ENCODE measurements at regions not wholly inside any gene's neighbourhood (a gene's known extent, or its start where the extent isn't known, plus 50 kb on each side); places are given as distances from the start of the nearest gene placed in this dataset.

- ChIA-PET POLR2A (no interaction called here), CTCF (no interaction called here)
- H4K20me1 ChIP-seq (ENCODE audit: control insufficient read depth, insufficient read depth, low read length, poor library complexity, severe bottlenecking): no peaks in the 10 kb centered on the region
- H3K27ac ChIP-seq (ENCODE audit: low read length in 2 of 2): no peak overlapping the region
- H3K36me3 ChIP-seq (replicated peaks in 1 of 2; ENCODE audit: control extremely low read depth in 1 of 2, control insufficient read depth in 1 of 2, extremely low read depth in 1 of 2, insufficient read depth in 2 of 2, low read length in 1 of 2): no peaks in the 10 kb centered on the region
- Mint-ChIP-seq H3K27me3 (no peaks in the 10 kb centered on the region), H3K9me3 (ENCODE audit: insufficient read depth) (peaks cover 2% of the 10 kb centered on the region), H3K27ac (no peak overlapping the region), H3K4me1 (no peaks in the 10 kb centered on the region), H3K4me3 (no peak overlapping the region)
- H3K9ac ChIP-seq (ENCODE audit: low read length): no peak overlapping the region
- no peaks in the 10 kb centered on the region for H3K4me1 ChIP-seq (ENCODE audit: control insufficient read depth in 2 of 2, insufficient read depth in 2 of 2, low read length in 2 of 2)
- H2AFZ ChIP-seq (ENCODE audit: insufficient read depth, low read depth, low read length, poor library complexity, severe bottlenecking): no peak overlapping the region
- peaks cover 0 to 3% (median 0%) of the 10 kb centered on the region in 3 donors for H3K9me3 ChIP-seq (ENCODE audit: control extremely low read depth in 1 of 3, control insufficient read depth in 2 of 3, insufficient read depth in 1 of 3, low read length in 2 of 3)
- no peaks in the 10 kb centered on the region for H3K79me2 ChIP-seq (ENCODE audit: control insufficient read depth, insufficient read depth, low read length)
- no peak overlapping the region for H3K4me3 ChIP-seq (ENCODE audit: control extremely low read depth in 1 of 5, extremely low read depth in 1 of 5, insufficient read depth in 1 of 5, low read depth in 2 of 5, low read length in 4 of 5)
- TF ChIP-seq CTCF (IDR thresholded peaks at IDR 0.05) (no peak), EZH2 (IDR thresholded peaks at IDR 0.05; ENCODE audit: borderline replicate concordance, insufficient read depth, low read depth, low read length, poor library complexity, severe bottlenecking) (no peak)
- no peak overlapping the region for H3K4me2 ChIP-seq (replicated peaks; ENCODE audit: low read depth, low read length, poor library complexity, severe bottlenecking)
- intact Hi-C loops (cut with micrococcal nuclease): no loop called here
- ATAC-seq (ENCODE audit: low read depth) (no peak), DNase-seq (no peak)
- H3K27me3 ChIP-seq (replicated peaks in 1 of 4; ENCODE audit: control extremely low read depth in 1 of 4, control insufficient read depth in 3 of 4, insufficient read depth in 4 of 4, low read length in 3 of 4): no peaks in the 10 kb centered on the region
- WGBS (ENCODE audit: insufficient coverage): 63% methylated on average over 1 of the region's 2 CpGs
Observed at GRCh38 chr12:125643055-125643454, 577.8 kb downstream of the AACS start.

- H3K36me3 ChIP-seq (replicated peaks in 1 of 2; ENCODE audit: control extremely low read depth in 1 of 2, control insufficient read depth in 1 of 2, extremely low read depth in 1 of 2, insufficient read depth in 2 of 2, low read length in 1 of 2): no peaks in the 10 kb centered on the region
- 81% methylated on average over 5 of the region's 5 CpGs for WGBS (ENCODE audit: insufficient coverage)
Observed at GRCh38 chr12:125645724-125646123, 580.5 kb downstream of the AACS start.

More at GRCh38 chr12:125645724-125646123, 580.5 kb downstream of the AACS start:
- no peak overlapping the region for H3K9ac ChIP-seq (ENCODE audit: low read length)
- H3K4me2 ChIP-seq (replicated peaks; ENCODE audit: low read depth, low read length, poor library complexity, severe bottlenecking): no peak overlapping the region
- DNase-seq: no peak
- ChIA-PET CTCF (no interaction called here), POLR2A (no interaction called here)
- H3K4me1 ChIP-seq (ENCODE audit: control insufficient read depth in 2 of 2, insufficient read depth in 2 of 2, low read length in 2 of 2): no peaks in the 10 kb centered on the region
- no peak overlapping the region for H3K4me3 ChIP-seq (ENCODE audit: control extremely low read depth in 1 of 5, extremely low read depth in 1 of 5, insufficient read depth in 1 of 5, low read depth in 2 of 5, low read length in 4 of 5)
- Mint-ChIP-seq H3K27ac (no peak overlapping the region), H3K9me3 (ENCODE audit: insufficient read depth) (peaks cover 2% of the 10 kb centered on the region), H3K4me1 (no peaks in the 10 kb centered on the region), H3K4me3 (no peak overlapping the region), H3K27me3 (no peaks in the 10 kb centered on the region)
- intact Hi-C loops (cut with micrococcal nuclease): no loop called here
- H3K27ac ChIP-seq (ENCODE audit: low read length in 2 of 2): no peak overlapping the region
- H2AFZ ChIP-seq (ENCODE audit: insufficient read depth, low read depth, low read length, poor library complexity, severe bottlenecking): no peak overlapping the region
- no peak for ATAC-seq (ENCODE audit: low read depth)
- H3K9me3 ChIP-seq (ENCODE audit: control extremely low read depth in 1 of 3, control insufficient read depth in 2 of 3, insufficient read depth in 1 of 3, low read length in 2 of 3): peaks cover 0 to 8% (median 0%) of the 10 kb centered on the region in 3 donors
- TF ChIP-seq CTCF (IDR thresholded peaks at IDR 0.05) (no peak), EZH2 (IDR thresholded peaks at IDR 0.05; ENCODE audit: borderline replicate concordance, insufficient read depth, low read depth, low read length, poor library complexity, severe bottlenecking) (no peak)
- H3K79me2 ChIP-seq (ENCODE audit: control insufficient read depth, insufficient read depth, low read length): no peaks in the 10 kb centered on the region
- no peaks in the 10 kb centered on the region for H4K20me1 ChIP-seq (ENCODE audit: control insufficient read depth, insufficient read depth, low read length, poor library complexity, severe bottlenecking)
- H3K27me3 ChIP-seq (replicated peaks in 1 of 4; ENCODE audit: control extremely low read depth in 1 of 4, control insufficient read depth in 3 of 4, insufficient read depth in 4 of 4, low read length in 3 of 4): no peaks in the 10 kb centered on the region

Data from B cell (primary cell).